Panc1 (cell line): ENCODE measurements at regions not wholly inside any gene's neighbourhood (a gene's known extent, or its start where the extent isn't known, plus 50 kb on each side); places are given as distances from the start of the nearest gene placed in this dataset.

Source experiments
- POLR2AphosphoS5 ChIP-seq: IDR thresholded peaks from 2 replicates; pipeline ENCODE4 v1.6.1; 2012; ENCODE audit warnings: mild to moderate bottlenecking, low read depth, low read length, moderate library complexity
- TF ChIP-seq, protein P1 (sequence below): fragments of 450-650 bp; IDR thresholded peaks from 2 replicates; pipeline ENCODE4 v1.5.1; 2017; ENCODE audit warnings: mild to moderate bottlenecking
- TF ChIP-seq, protein P2 (sequence below), 2 experiments: IDR thresholded peaks; 2 replicates each; pipeline ENCODE4 v1.6.1; 2011 to 2012; ENCODE audit warnings: low read depth in 2 of 2, control low read depth in 1 of 2, low read length in 1 of 2, mild to moderate bottlenecking in 1 of 2, moderate library complexity in 1 of 2; ENCODE audit not compliant: insufficient read depth in 1 of 2

- TF ChIP-seq, protein P1, sequence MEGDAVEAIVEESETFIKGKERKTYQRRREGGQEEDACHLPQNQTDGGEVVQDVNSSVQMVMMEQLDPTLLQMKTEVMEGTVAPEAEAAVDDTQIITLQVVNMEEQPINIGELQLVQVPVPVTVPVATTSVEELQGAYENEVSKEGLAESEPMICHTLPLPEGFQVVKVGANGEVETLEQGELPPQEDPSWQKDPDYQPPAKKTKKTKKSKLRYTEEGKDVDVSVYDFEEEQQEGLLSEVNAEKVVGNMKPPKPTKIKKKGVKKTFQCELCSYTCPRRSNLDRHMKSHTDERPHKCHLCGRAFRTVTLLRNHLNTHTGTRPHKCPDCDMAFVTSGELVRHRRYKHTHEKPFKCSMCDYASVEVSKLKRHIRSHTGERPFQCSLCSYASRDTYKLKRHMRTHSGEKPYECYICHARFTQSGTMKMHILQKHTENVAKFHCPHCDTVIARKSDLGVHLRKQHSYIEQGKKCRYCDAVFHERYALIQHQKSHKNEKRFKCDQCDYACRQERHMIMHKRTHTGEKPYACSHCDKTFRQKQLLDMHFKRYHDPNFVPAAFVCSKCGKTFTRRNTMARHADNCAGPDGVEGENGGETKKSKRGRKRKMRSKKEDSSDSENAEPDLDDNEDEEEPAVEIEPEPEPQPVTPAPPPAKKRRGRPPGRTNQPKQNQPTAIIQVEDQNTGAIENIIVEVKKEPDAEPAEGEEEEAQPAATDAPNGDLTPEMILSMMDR = no peak
- TF ChIP-seq POLR2AphosphoS5 = no peak
- TF ChIP-seq, protein P2, sequence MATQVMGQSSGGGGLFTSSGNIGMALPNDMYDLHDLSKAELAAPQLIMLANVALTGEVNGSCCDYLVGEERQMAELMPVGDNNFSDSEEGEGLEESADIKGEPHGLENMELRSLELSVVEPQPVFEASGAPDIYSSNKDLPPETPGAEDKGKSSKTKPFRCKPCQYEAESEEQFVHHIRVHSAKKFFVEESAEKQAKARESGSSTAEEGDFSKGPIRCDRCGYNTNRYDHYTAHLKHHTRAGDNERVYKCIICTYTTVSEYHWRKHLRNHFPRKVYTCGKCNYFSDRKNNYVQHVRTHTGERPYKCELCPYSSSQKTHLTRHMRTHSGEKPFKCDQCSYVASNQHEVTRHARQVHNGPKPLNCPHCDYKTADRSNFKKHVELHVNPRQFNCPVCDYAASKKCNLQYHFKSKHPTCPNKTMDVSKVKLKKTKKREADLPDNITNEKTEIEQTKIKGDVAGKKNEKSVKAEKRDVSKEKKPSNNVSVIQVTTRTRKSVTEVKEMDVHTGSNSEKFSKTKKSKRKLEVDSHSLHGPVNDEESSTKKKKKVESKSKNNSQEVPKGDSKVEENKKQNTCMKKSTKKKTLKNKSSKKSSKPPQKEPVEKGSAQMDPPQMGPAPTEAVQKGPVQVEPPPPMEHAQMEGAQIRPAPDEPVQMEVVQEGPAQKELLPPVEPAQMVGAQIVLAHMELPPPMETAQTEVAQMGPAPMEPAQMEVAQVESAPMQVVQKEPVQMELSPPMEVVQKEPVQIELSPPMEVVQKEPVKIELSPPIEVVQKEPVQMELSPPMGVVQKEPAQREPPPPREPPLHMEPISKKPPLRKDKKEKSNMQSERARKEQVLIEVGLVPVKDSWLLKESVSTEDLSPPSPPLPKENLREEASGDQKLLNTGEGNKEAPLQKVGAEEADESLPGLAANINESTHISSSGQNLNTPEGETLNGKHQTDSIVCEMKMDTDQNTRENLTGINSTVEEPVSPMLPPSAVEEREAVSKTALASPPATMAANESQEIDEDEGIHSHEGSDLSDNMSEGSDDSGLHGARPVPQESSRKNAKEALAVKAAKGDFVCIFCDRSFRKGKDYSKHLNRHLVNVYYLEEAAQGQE (IDR thresholded peaks at IDR 0.05; ENCODE audit: insufficient read depth in 1 of 2, low read depth in 2 of 2, low read length in 1 of 2) = no peak
These were observed 54.5 kb upstream of the BOC start for GRCh38 chr3:113156816-113157333.
